HEK293 (cell line): ENCODE measurements at regions not wholly inside any gene's neighbourhood (a gene's known extent, or its start where the extent isn't known, plus 50 kb on each side); places are given as distances from the start of the nearest gene placed in this dataset.

ENCODE experiments used
- HOXA7 ChIP-seq: sonication (generic); formaldehyde crosslinking; IDR thresholded peaks from 2 replicates; pipeline ENCODE4 v1.8.1; 2022; ENCODE audit warnings: missing genetic modification reagents, borderline replicate concordance
- ZNF324 ChIP-seq: fragments of 450-650 bp; formaldehyde crosslinking; IDR thresholded peaks from 2 replicates; pipeline ENCODE4 v1.5.1; 2016; ENCODE audit warnings: missing biosample characterization, missing genetic modification characterization
- TF ChIP-seq, protein P1 (sequence below): fragments of 450-650 bp; formaldehyde crosslinking; IDR thresholded peaks from 2 replicates; pipeline ENCODE4 v1.5.1; 2016; ENCODE audit warnings: missing biosample characterization, missing genetic modification characterization

DNA sequence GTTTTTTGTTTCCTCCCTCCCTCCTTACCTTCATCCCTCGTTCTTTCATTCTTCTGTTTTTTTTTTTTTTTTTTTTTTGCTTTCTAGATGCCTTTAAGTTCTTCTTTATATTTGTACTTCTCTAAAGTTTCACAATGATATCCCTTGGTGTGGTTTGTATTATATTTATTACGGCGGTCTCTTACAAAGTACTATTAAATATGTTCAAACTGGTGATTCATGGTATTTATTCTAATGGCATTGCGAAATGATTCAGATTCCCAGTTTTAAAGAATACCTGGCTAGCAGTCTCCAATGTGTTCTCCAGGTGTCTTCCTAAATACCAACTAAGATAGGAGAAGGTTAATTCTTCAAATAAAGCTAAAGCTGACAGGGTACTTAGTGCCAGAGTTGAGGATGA, 690.1 kb upstream of the COX7C start:
- TF ChIP-seq, protein P1, sequence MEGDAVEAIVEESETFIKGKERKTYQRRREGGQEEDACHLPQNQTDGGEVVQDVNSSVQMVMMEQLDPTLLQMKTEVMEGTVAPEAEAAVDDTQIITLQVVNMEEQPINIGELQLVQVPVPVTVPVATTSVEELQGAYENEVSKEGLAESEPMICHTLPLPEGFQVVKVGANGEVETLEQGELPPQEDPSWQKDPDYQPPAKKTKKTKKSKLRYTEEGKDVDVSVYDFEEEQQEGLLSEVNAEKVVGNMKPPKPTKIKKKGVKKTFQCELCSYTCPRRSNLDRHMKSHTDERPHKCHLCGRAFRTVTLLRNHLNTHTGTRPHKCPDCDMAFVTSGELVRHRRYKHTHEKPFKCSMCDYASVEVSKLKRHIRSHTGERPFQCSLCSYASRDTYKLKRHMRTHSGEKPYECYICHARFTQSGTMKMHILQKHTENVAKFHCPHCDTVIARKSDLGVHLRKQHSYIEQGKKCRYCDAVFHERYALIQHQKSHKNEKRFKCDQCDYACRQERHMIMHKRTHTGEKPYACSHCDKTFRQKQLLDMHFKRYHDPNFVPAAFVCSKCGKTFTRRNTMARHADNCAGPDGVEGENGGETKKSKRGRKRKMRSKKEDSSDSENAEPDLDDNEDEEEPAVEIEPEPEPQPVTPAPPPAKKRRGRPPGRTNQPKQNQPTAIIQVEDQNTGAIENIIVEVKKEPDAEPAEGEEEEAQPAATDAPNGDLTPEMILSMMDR = no peak
- TF ChIP-seq ZNF324 (tag by site-specific recombination) (no peak), HOXA7 (no peak)
